Lung (tissue), 11 donors: ENCODE measurements at regions not wholly inside any gene's neighbourhood (a gene's known extent, or its start where the extent isn't known, plus 50 kb on each side); places are given as distances from the start of the nearest gene placed in this dataset.

Source experiments
- ATAC-seq: fragments of 200-7000 bp; cut with Tn5 transposase; one replicate; pipeline ENCODE4 v1.9.1; 2020; ENCODE audit warnings: moderate number of reproducible peaks; ENCODE audit not compliant: insufficient read depth, low FRiP score
- DNase-seq, 3 donors: peaks; one replicate each; pipeline ENCODE4 v3.0.0-alpha.2; 2013 to 2017
- H3K27ac ChIP-seq, 2 donors: one replicate each; pipeline ENCODE4 v1.5.1; 2013; ENCODE audit warnings: mild to moderate bottlenecking in 2 of 2, moderate library complexity in 2 of 2, control low read depth in 1 of 2, inconsistent platforms in 1 of 2, low read depth in 1 of 2, low read length in 1 of 2
- H3K27me3 ChIP-seq, 3 donors: one replicate each; pipeline ENCODE4 v1.5.1; 2013; ENCODE audit warnings: low read length in 2 of 3; ENCODE audit not compliant: control insufficient read depth in 3 of 3, insufficient read depth in 3 of 3
- H3K36me3 ChIP-seq, 4 donors: one replicate each; pipeline ENCODE4 v1.5.1; 2013; ENCODE audit warnings: low read length in 4 of 4, mild to moderate bottlenecking in 1 of 4, moderate library complexity in 1 of 4; ENCODE audit not compliant: control insufficient read depth in 4 of 4, insufficient read depth in 4 of 4
- H3K4me1 ChIP-seq, 5 donors: one replicate each; pipeline ENCODE4 v1.5.1; 2013; ENCODE audit warnings: low read length in 5 of 5, mild to moderate bottlenecking in 2 of 5, moderate library complexity in 1 of 5; ENCODE audit not compliant: control insufficient read depth in 5 of 5, insufficient read depth in 5 of 5
- H3K4me3 ChIP-seq: one replicate; pipeline ENCODE4 v1.5.1; 2013; ENCODE audit warnings: mild to moderate bottlenecking, control low read depth, moderate library complexity
- H3K9ac ChIP-seq, 2 donors: one replicate each; pipeline ENCODE4 v1.5.1; 2013; ENCODE audit warnings: low read length in 2 of 2, control low read depth in 1 of 2; ENCODE audit not compliant: insufficient read depth in 1 of 2
- H3K9me3 ChIP-seq, 4 donors: one replicate each; pipeline ENCODE4 v1.5.1; 2013; ENCODE audit warnings: low read length in 3 of 4, mild to moderate bottlenecking in 1 of 4, moderate library complexity in 1 of 4; ENCODE audit not compliant: control insufficient read depth in 4 of 4, insufficient read depth in 3 of 4
- CTCF ChIP-seq: IDR thresholded peaks from 2 replicates; pipeline ENCODE4 v1.5.1; 2012; ENCODE audit warnings: mild to moderate bottlenecking; ENCODE audit errors: control extremely low read depth, extremely low read depth
- WGBS, 2 donors: extraction: QIAGEN DNeasy Blood & Tissue Kit; methylation state at CpG; one replicate each; pipeline ENCODE4 v1.1.7; 2013; 5-methylcytosine and 5-hydroxymethylcytosine counted together
- donor health status: control.
- donor health status: control.
- donor health status: Bipolar disorder and iron deficiency.
- donor health status: healthy.
- donor health status: DM: yes; HTN: yes; CAD: no.

GRCh38 chr18:53796040-53796729 lies 428.3 kb downstream of the MBD2 start:
- Histone ChIP-seq H3K9ac (no peak overlapping the region), H3K36me3 (no peaks in the 10 kb centered on the region), H3K27me3 (no peaks in the 10 kb centered on the region), H3K4me1 (no peaks in the 10 kb centered on the region), H3K27ac (no peak overlapping the region), H3K9me3 (no peaks in the 10 kb centered on the region), H3K4me3 (no peak overlapping the region)
- DNase-seq (no peak), ATAC-seq (peak; percentile 79)
- WGBS, 2 donors, result 87 to 92% methylated on average over 1 of the region's 1 CpG
- TF ChIP-seq CTCF, result no peak

GRCh38 chr18:53795610-53796009 lies 428.9 kb downstream of the MBD2 start:
- no peaks in the 10 kb centered on the region for H3K4me1 ChIP-seq
- DNase-seq, result no peak
- H3K27me3 ChIP-seq, result no peaks in the 10 kb centered on the region
- H3K27ac ChIP-seq, result no peak overlapping the region
- H3K4me3 ChIP-seq, result no peak overlapping the region
- H3K36me3 ChIP-seq, result no peaks in the 10 kb centered on the region
- no peak for TF ChIP-seq CTCF
- H3K9ac ChIP-seq, result no peak overlapping the region
- ATAC-seq, result no peak
- H3K9me3 ChIP-seq, result no peaks in the 10 kb centered on the region

- 86 to 89% methylated on average over 3 of the region's 3 CpGs for WGBS, 2 donors
- no peaks in the 10 kb centered on the region for H3K27me3 ChIP-seq
- H3K9ac ChIP-seq, result no peak overlapping the region
- H3K27ac ChIP-seq, result no peak overlapping the region
- ATAC-seq (no peak), DNase-seq (no peak)
- TF ChIP-seq CTCF, result no peak
- no peaks in the 10 kb centered on the region for H3K36me3 ChIP-seq
- H3K4me1 ChIP-seq, result no peaks in the 10 kb centered on the region
- H3K9me3 ChIP-seq, result no peaks in the 10 kb centered on the region
- no peak overlapping the region for H3K4me3 ChIP-seq
Observed at GRCh38 chr18:53795061-53795460, 429.4 kb downstream of the MBD2 start.

- no peaks in the 10 kb centered on the region for H3K9me3 ChIP-seq
- H3K4me1 ChIP-seq, result no peaks in the 10 kb centered on the region
- no peak overlapping the region for H3K27ac ChIP-seq
- no peaks in the 10 kb centered on the region for H3K36me3 ChIP-seq
- H3K4me3 ChIP-seq, result no peak overlapping the region
- ATAC-seq, result no peak
- no peak for TF ChIP-seq CTCF
- H3K27me3 ChIP-seq, result no peaks in the 10 kb centered on the region
- no peak for DNase-seq
- WGBS, 2 donors, result 88 to 90% methylated on average over 4 of the region's 4 CpGs
- H3K9ac ChIP-seq, result no peak overlapping the region
Observed at GRCh38 chr18:53792762-53793161, 431.7 kb downstream of the MBD2 start.
